Endodermal cell (in vitro differentiated cells): ENCODE measurements at regions not wholly inside any gene's neighbourhood (a gene's known extent, or its start where the extent isn't known, plus 50 kb on each side); places are given as distances from the start of the nearest gene placed in this dataset.

ENCODE experiments used
- DNase-seq: peaks from one replicate; pipeline ENCODE4 v3.0.0-alpha.2; 2017
- H3K27ac ChIP-seq: 2 replicates; pipeline ENCODE4 v1.5.1; 2013; ENCODE audit warnings: mild to moderate bottlenecking, low read depth, low read length, moderate library complexity
- H3K27me3 ChIP-seq: 2 replicates; pipeline ENCODE4 v1.6.1; 2013; ENCODE audit warnings: mild to moderate bottlenecking, low read length, moderate library complexity; ENCODE audit not compliant: insufficient read depth, control insufficient read depth, poor library complexity, severe bottlenecking
- H3K36me3 ChIP-seq: 2 replicates; pipeline ENCODE4 v1.7.0; 2013; ENCODE audit warnings: mild to moderate bottlenecking, low read length, moderate library complexity; ENCODE audit not compliant: control insufficient read depth, insufficient read depth
- H3K4me1 ChIP-seq: one replicate; pipeline ENCODE4 v1.7.0; 2013; ENCODE audit warnings: low read length; ENCODE audit not compliant: control insufficient read depth, insufficient read depth
- H3K4me3 ChIP-seq: 2 replicates; pipeline ENCODE4 v1.5.1; 2013; ENCODE audit warnings: mild to moderate bottlenecking, low read length, moderate library complexity
- H3K9ac ChIP-seq: 2 replicates; pipeline ENCODE4 v1.6.1; 2013; ENCODE audit warnings: mild to moderate bottlenecking, low read length, moderate library complexity; ENCODE audit not compliant: poor library complexity, severe bottlenecking; ENCODE audit errors: extremely low read depth
- H3K9me3 ChIP-seq: 2 replicates; pipeline ENCODE4 v1.6.1; 2013; ENCODE audit warnings: mild to moderate bottlenecking, low read length, moderate library complexity; ENCODE audit not compliant: control insufficient read depth
- H3K27ac Mint-ChIP-seq: 2 replicates; pipeline ENCODE4 v1.8.0; 2020; ENCODE audit warnings: mixed read lengths
- H3K27me3 Mint-ChIP-seq: 2 replicates; pipeline ENCODE4 v1.8.0; 2021; ENCODE audit warnings: mild to moderate bottlenecking, mixed read lengths; ENCODE audit not compliant: insufficient read depth
- H3K36me3 Mint-ChIP-seq: 2 replicates; pipeline ENCODE4 v1.8.0; 2020; ENCODE audit warnings: low read depth, mixed read lengths
- H3K4me1 Mint-ChIP-seq: 2 replicates; pipeline ENCODE4 v1.8.0; 2020; ENCODE audit warnings: mixed read lengths
- H3K4me3 Mint-ChIP-seq: 2 replicates; pipeline ENCODE4 v1.8.0; 2020; ENCODE audit warnings: mild to moderate bottlenecking, moderate library complexity, mixed read lengths
- H3K9me3 Mint-ChIP-seq: 2 replicates; pipeline ENCODE4 v1.8.0; 2020; ENCODE audit warnings: mild to moderate bottlenecking, mixed read lengths
- CTCF ChIP-seq: fragments of 200-600 bp; sonication (generic); conservative IDR thresholded peaks from 2 replicates; pipeline ENCODE4 v1.5.0; 2021; ENCODE audit warnings: antibody characterized with exemption, mild to moderate bottlenecking
- WGBS, 2 experiments: methylation state at CpG; one replicate each; pipeline versions ENCODE4 v1.1.5 to v1.1.7; 2013; ENCODE audit warnings: missing lambda C conversion rate in 2 of 2, mixed read lengths in 1 of 2; ENCODE audit not compliant: insufficient coverage in 1 of 2, insufficient read length in 1 of 2; 5-methylcytosine and 5-hydroxymethylcytosine counted together

- Mint-ChIP-seq H3K4me1 (peaks cover 32% of the 10 kb centered on the region), H3K27ac (no peak overlapping the region)
- DNase-seq = no peak
Observed at GRCh38 chr6:15901141-15902115, 227.5 kb upstream of the MYLIP start.

GRCh38 chr6:15898693-15899092 is 230.2 kb upstream of the MYLIP start:
- no peaks in the 10 kb centered on the region for H3K36me3 Mint-ChIP-seq
- DNase-seq = no peak
- no peak overlapping the region for H3K9ac ChIP-seq
- TF ChIP-seq CTCF = no peak
- H3K9me3 Mint-ChIP-seq = no peaks in the 10 kb centered on the region
- 0% methylated on average over 1 of the region's 1 CpG for WGBS, 2 experiments
- H3K36me3 ChIP-seq = no peaks in the 10 kb centered on the region
- H3K27me3 Mint-ChIP-seq = no peaks in the 10 kb centered on the region
- H3K4me1 ChIP-seq = peaks cover 3% of the 10 kb centered on the region
- no peak overlapping the region for H3K4me3 ChIP-seq
- H3K9me3 ChIP-seq = no peaks in the 10 kb centered on the region
- no peak overlapping the region for H3K27ac Mint-ChIP-seq
- no peak overlapping the region for H3K4me3 Mint-ChIP-seq
- no peaks in the 10 kb centered on the region for H3K27me3 ChIP-seq
- H3K4me1 Mint-ChIP-seq = peaks cover 25% of the 10 kb centered on the region
- no peak overlapping the region for H3K27ac ChIP-seq

More at GRCh38 chr6:15901141-15902115, 227.5 kb upstream of the MYLIP start:
- WGBS, 2 experiments = 79 to 84% methylated on average over 11 to 13 of the region's 13 CpGs
- no peak overlapping the region for H3K4me3 ChIP-seq
- H3K4me1 ChIP-seq = peaks cover 3% of the 10 kb centered on the region
- peak; percentile 19 for TF ChIP-seq CTCF
- H3K27ac ChIP-seq = no peak overlapping the region
- H3K36me3 ChIP-seq = no peaks in the 10 kb centered on the region
- no peaks in the 10 kb centered on the region for H3K27me3 ChIP-seq
- no peaks in the 10 kb centered on the region for H3K9me3 ChIP-seq
- H3K4me3 Mint-ChIP-seq = no peak overlapping the region
- no peaks in the 10 kb centered on the region for H3K27me3 Mint-ChIP-seq
- no peaks in the 10 kb centered on the region for H3K9me3 Mint-ChIP-seq
- H3K36me3 Mint-ChIP-seq = no peaks in the 10 kb centered on the region
- H3K9ac ChIP-seq = no peak overlapping the region

- H3K27ac Mint-ChIP-seq = no peak overlapping the region
- H3K9ac ChIP-seq = no peak overlapping the region
- peaks cover 25% of the 10 kb centered on the region for H3K4me1 Mint-ChIP-seq
- H3K27ac ChIP-seq = no peak overlapping the region
- no peak overlapping the region for H3K4me3 Mint-ChIP-seq
- H3K4me3 ChIP-seq = no peak overlapping the region
- H3K4me1 ChIP-seq = peaks cover 3% of the 10 kb centered on the region
- H3K36me3 ChIP-seq = no peaks in the 10 kb centered on the region
- H3K36me3 Mint-ChIP-seq = no peaks in the 10 kb centered on the region
- no peaks in the 10 kb centered on the region for H3K27me3 Mint-ChIP-seq
- H3K9me3 Mint-ChIP-seq = peaks cover 1% of the 10 kb centered on the region
- TF ChIP-seq CTCF = no peak
- no peaks in the 10 kb centered on the region for H3K27me3 ChIP-seq
- WGBS, 2 experiments = 93 to 98% methylated on average over 6 to 8 of the region's 8 CpGs
- peaks cover 9% of the 10 kb centered on the region for H3K9me3 ChIP-seq
- DNase-seq = no peak
Observed at GRCh38 chr6:15897063-15897876, 231.6 kb upstream of the MYLIP start.
